NCI-H1092 treated with DMSO at 0.1 percent for 48 hours (cell line): ENCODE measurements at regions not wholly inside any gene's neighbourhood (a gene's known extent, or its start where the extent isn't known, plus 50 kb on each side); places are given as distances from the start of the nearest gene placed in this dataset.

Experiments
- DNase-seq: peaks from one replicate; lab custom pipeline; 2025; lab: John Stamatoyannopoulos, UW

DNA sequence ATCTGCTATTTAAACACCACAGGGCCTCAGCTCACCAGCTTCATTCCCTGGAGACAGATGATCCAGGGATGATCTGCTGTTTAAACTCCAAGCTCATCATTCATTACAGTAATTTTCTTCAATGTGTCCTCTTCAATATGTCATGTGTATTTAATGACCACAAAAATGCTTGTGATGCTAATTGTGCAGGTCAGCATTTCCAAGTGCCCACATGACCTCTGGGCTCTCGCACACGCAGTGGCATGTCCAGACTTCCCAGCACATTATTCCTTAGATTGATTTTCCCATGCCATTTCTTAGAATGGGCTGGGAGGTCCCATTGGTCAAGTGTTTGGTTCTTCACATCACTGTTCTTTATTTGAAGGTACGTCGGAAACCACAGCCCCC is 434.4 kb downstream of the HAO1 start:
- DNase-seq, result no peak

DNA sequence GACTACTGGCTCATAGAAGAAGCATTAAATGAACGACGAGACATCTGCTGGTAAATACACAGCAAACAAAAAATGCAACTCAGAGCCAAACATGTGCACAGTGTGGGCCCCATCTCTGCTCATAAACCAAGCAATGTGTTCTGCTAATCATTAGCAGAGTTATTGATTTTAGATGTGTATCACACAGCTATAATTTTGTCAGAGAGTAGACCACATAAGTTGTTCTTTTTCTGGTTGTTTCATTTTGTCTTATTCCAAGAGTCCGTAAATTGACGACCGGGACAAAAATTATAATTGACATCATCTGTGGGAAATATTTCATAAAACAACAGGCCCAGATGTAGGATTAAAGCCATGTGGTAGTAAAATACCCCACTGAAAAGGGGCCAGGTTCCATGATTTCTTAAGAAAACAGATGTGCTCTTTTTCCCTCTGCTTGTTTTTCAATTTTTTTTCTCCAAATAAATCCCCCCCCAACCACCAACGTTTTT is 423.6 kb downstream of the HAO1 start:
- peak; percentile 73 for DNase-seq

DNA sequence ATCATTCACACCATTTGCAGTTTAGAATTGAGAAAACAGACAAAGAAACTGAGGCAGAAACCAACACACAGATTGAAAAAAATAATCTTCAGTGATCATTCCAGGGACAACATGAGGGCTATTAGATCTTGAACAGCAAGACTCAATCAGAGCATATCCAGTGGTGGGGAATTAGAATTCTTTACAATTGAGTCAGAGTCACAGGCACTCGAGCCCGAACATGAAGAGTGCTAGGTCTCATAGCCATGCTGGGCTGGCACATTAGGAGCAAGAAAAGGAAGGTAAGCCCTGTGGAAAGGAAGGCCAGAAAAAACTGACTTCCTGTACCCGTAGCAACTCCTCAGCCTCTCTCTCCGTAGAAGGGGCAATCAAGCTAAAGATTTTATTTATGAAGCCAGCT is 419.9 kb downstream of the HAO1 start:
- no peak for DNase-seq

- no peak for DNase-seq
Measured at GRCh38 chr20:7523288-7523687, 417.0 kb downstream of the HAO1 start.

- no peak for DNase-seq
Measured at GRCh38 chr20:7540018-7540417, 400.2 kb downstream of the HAO1 start.

GRCh38 chr20:7540923-7541322 is 399.3 kb downstream of the HAO1 start:
- no peak for DNase-seq

- DNase-seq, result no peak
Measured at GRCh38 chr20:7571101-7571500, 369.2 kb downstream of the HAO1 start.

GRCh38 chr20:7571521-7572055 is 368.7 kb downstream of the HAO1 start:
- no peak for DNase-seq

- no peak for DNase-seq
Measured at GRCh38 chr20:7579888-7580287, 360.4 kb downstream of the HAO1 start.

DNA sequence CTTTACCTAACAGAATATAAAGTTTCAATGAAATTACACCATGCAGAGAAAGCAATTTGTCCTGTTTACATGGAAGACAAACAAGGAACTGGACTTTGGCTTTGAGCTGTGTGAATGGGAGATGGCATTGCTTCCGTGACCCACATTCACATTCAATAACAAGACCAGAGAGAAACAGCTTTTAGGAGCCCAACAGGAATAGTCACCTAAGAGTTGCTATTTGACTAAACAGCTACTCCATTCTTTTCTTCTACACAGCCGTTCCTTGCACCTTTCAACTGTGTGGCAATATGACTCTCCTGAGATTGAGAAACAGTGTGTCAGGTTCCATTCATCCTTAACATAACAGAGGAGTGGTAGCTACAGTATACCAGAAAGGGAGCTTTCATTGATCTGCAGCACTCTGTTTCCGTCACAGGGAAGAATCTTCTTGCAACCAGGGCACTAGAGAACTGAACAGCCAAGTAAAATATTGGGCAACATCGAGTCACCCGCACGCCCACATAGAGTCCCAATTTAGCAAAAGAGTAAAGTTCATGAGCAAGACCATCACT is 355.1 kb downstream of the HAO1 start:
- no peak for DNase-seq

DNA sequence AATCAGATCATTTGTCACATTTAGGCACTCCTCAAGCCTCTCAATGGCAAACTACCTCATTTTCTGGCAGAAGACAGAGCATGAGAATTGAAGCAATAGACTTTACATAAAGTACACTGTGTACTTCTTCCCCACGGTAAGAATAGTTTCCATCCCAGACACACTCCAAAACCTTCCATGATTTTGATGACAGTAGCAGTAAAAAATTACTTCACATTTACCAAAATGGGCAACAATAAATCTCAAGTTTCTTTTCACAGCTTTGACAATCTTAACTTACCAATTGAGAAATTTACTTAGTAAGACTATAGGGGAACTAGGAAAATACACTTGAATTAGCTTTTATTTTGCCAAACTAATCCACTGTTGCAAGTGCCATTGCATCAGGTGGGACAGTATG is 353.8 kb downstream of the HAO1 start:
- no peak for DNase-seq

- DNase-seq, result no peak
Measured at GRCh38 chr20:7589164-7589563, 351.1 kb downstream of the HAO1 start.

GRCh38 chr20:7596541-7596940 is 343.7 kb downstream of the HAO1 start:
- no peak for DNase-seq

DNA sequence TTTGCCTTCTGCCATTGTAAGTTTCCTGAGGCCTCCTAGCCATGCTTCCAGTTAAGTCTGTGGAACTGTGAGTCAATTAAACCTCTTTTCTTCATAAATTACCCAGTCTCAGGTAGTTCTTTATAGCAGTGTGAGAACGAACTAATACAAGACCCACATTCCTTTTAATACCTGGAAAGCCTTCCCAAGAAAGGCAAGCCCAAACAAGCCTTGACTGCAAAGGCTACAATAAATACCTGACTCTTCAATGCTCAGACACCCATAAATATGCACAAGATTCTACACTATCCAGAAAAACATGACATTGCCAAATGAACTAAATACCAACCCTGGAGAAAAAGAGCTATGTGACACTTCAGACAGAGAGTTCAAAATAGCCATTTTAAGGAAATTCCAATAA is 338.8 kb downstream of the HAO1 start:
- no peak for DNase-seq

DNA sequence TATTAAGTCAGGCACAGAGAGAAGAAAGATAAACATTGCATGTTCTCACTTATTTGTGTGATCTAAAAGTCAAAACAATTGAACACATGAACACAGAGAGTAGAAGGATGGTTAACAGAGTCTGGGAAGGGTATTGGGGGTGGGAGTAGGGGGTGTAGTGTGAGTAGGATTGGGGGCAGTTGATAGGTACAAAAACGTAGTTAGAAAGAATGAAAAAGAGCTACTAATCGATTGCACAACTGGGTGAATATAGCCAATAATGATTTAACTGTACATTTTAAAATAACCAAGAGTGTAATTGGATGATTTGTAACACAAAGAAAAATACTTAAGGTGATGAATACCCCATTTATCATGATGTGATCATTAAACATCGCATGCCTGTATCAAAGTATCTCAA is 333.3 kb downstream of the HAO1 start:
- no peak for DNase-seq

DNA sequence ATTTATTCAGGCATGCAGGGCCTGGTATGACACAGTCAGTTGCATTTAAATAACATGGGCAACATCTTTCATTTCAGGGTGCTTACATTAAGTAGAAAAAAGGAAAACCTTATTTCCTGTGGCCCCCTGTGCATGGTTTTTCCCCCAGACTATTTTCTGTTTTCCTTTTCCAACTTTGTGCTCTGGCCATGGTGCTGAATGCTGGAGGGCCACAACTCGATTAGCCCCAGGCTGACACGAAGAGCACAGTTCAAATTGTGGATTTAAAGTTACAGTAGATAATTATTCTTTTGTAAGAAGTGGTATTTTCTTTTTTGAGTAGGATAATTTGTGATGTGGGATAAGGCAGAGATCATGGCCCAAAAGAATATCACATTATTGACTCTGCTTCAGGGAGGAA is 332.0 kb downstream of the HAO1 start:
- no peak for DNase-seq

GRCh38 chr20:7609251-7609650 is 331.0 kb downstream of the HAO1 start:
- DNase-seq, result no peak

- DNase-seq, result no peak
Measured at GRCh38 chr20:7610681-7611080, 329.6 kb downstream of the HAO1 start.

GRCh38 chr20:7617797-7618196 is 322.5 kb downstream of the HAO1 start:
- no peak for DNase-seq

DNA sequence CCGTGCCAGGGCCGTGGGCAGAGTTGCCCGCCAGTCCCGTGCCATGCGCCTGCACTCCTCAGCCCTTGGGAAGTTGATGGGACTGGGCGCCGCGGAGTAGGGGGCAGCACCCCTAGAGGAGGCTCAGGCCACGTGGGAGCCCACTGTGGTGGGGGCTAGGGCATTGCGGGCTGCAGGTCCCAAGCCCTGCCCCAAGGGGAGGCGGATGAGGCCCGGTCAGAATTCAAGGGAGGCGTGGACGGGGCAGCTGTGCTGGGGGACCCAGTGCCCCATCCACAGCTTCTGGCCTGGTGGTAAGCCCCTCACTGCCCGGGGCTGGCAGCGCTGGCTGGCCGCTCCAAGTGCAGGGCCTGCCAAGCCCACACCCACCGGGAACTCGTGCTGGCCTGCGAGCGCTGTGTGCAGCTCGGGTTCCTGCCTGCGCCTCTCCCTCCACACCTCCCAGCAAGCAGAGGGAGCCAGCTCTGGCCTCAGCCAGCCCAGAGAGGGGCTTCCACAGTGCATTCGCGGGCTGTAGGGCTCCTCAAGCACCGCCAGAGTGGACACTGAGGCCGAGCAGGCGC is 317.8 kb downstream of the HAO1 start:
- no peak for DNase-seq

- no peak for DNase-seq
Measured at GRCh38 chr20:7624886-7625285, 315.4 kb downstream of the HAO1 start.

DNA sequence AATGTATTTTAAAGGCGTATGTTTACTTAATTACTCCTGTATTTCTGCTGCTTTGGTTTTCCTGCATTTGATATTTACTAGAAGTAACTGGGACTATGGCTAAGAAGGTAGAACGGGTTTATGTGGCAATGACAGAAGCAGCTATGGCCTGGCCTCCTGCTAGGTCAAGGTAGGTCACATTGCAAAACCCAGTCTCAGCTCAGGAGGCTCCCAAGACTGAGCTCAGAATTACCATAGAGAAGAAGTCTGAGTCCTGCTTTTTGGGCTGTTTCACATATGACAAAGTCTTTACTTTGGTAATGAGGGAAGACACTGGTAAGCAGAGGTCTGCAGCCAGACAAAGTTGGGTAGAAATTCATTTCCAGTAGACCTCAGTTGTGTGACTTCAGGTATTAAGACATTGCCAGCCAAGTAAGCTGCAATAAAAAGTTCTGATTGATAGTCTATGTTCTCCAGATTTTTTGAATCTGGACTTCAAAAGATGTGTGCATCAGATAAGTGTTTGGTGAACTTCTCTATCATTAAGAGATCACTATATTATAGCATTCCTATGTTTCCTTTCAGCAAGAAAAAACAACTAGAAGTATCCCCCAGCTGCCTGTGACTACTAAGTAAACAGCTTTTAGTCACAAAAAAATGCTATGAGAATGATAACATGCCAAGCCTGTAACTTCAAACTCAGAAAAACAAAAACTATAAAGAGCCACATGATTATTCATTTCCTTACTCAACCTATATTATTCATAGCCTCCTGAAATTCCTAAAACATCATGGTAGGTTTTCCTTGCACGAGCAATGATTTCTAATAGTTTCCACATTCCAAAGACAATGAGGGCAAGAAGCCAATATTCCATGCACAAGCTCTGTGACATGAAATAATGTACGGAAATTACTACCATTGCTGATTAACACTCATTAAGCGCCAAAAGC is 312.3 kb downstream of the HAO1 start:
- no peak for DNase-seq

DNA sequence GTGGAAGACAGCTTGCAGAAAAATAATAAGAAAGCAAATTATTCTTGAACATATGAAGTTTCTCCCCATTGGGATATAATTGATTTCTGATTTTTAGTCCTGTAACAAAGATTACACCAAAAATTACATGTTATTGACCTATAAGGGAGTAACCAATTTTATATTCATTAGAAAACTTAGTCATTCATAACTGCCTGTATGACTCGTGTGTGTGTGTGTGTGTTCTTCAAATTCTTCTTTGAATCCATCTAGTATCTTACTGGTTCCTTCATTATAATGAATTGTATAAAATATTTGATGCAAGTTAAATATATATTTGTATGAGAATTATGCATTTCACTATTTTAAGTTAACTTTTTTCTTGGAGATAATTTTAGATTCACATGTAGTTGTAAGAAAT is 310.4 kb downstream of the HAO1 start:
- DNase-seq, result no peak
